ENCODE measurements at regions not wholly inside any gene's neighbourhood (a gene's known extent, or its start where the extent isn't known, plus 50 kb on each side); places are given as distances from the start of the nearest gene placed in this dataset.

- no peaks in the 10 kb centered on the region for H3K9me3 ChIP-seq (ENCODE audit: control insufficient read depth, insufficient read depth, low read depth, low read length)
- ChIA-PET CTCF (no interaction called here), POLR2A (no interaction called here)
- H3K27ac ChIP-seq (ENCODE audit: extremely low read depth, low read depth, low read length): no peak overlapping the region
- no peaks in the 10 kb centered on the region for H3K36me3 ChIP-seq (ENCODE audit: control insufficient read depth in 2 of 2, insufficient read depth in 1 of 2, low read length in 2 of 2)
- H3K4me1 ChIP-seq (ENCODE audit: control insufficient read depth, insufficient read depth, low read length): no peaks in the 10 kb centered on the region
- H3K4me3 ChIP-seq (ENCODE audit: low read depth, low read length): no peak overlapping the region
- TF ChIP-seq ZNF664 (tag by site-specific recombination; IDR thresholded peaks at IDR 0.05) (no peak), PBX3 (CRISPR knock-in tag; IDR thresholded peaks at IDR 0.05) (no peak), ZNF423 (tag by site-specific recombination; IDR thresholded peaks at IDR 0.05) (no peak), ZNF18 (tag by site-specific recombination; IDR thresholded peaks at IDR 0.05) (no peak), ZNF473 (tag by site-specific recombination; IDR thresholded peaks at IDR 0.05) (no peak), ZNF530 (tag by site-specific recombination; IDR thresholded peaks at IDR 0.05; ENCODE audit: low read depth) (no peak), ZNF169 (tag by site-specific recombination; IDR thresholded peaks at IDR 0.05) (no peak), ATF2 (tag by site-specific recombination; IDR thresholded peaks at IDR 0.05; ENCODE audit: low read depth) (no peak), ZNF555 (tag by site-specific recombination; conservative IDR thresholded peaks at IDR 0.05) (no peak), ZNF248 (tag by site-specific recombination; IDR thresholded peaks at IDR 0.05) (no peak), GFI1B (tag by site-specific recombination; IDR thresholded peaks at IDR 0.05) (no peak), GLI4 (tag by site-specific recombination; IDR thresholded peaks at IDR 0.05) (no peak), ZSCAN16 (tag by site-specific recombination; IDR thresholded peaks at IDR 0.05) (no peak), ZNF654 (tag by site-specific recombination; IDR thresholded peaks at IDR 0.05; ENCODE audit: low read depth) (no peak), ZNF416 (tag by site-specific recombination; IDR thresholded peaks at IDR 0.05) (no peak), OVOL3 (tag by site-specific recombination; IDR thresholded peaks at IDR 0.05) (no peak), ZNF391 (tag by site-specific recombination; IDR thresholded peaks at IDR 0.05; ENCODE audit: borderline replicate concordance, low read depth) (no peak)
- TF ChIP-seq, protein P1, sequence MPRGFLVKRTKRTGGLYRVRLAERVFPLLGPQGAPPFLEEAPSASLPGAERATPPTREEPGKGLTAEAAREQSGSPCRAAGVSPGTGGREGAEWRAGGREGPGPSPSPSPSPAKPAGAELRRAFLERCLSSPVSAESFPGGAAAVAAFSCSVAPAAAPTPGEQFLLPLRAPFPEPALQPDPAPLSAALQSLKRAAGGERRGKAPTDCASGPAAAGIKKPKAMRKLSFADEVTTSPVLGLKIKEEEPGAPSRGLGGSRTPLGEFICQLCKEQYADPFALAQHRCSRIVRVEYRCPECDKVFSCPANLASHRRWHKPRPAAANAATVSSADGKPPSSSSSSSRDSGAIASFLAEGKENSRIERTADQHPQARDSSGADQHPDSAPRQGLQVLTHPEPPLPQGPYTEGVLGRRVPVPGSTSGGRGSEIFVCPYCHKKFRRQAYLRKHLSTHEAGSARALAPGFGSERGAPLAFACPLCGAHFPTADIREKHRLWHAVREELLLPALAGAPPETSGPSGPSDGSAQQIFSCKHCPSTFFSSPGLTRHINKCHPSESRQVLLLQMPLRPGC (tag by site-specific recombination; IDR thresholded peaks at IDR 0.05): no peak
Measured at GRCh38 chr2:4844881-4845280, 847.3 kb upstream of the SOX11 start.

- Histone ChIP-seq H3K36me3 (ENCODE audit: control insufficient read depth in 2 of 2, insufficient read depth in 1 of 2, low read length in 2 of 2) (no peaks in the 10 kb centered on the region), H3K9me3 (ENCODE audit: control insufficient read depth, insufficient read depth, low read depth, low read length) (no peaks in the 10 kb centered on the region), H3K4me3 (ENCODE audit: low read depth, low read length) (no peak overlapping the region), H3K27ac (ENCODE audit: extremely low read depth, low read depth, low read length) (no peak overlapping the region), H3K4me1 (ENCODE audit: control insufficient read depth, insufficient read depth, low read length) (no peaks in the 10 kb centered on the region)
- ChIA-PET CTCF (no interaction called here), POLR2A (no interaction called here)
- TF ChIP-seq GLIS2 (tag by site-specific recombination; IDR thresholded peaks at IDR 0.05) (no peak), ZNF394 (tag by site-specific recombination; IDR thresholded peaks at IDR 0.05; ENCODE audit: borderline replicate concordance) (no peak), ZNF704 (tag by site-specific recombination; IDR thresholded peaks at IDR 0.05) (no peak), YY2 (tag by site-specific recombination; IDR thresholded peaks at IDR 0.05) (no peak), ZFHX2 (tag by site-specific recombination; conservative IDR thresholded peaks at IDR 0.05) (no peak), ZBTB17 (tag by site-specific recombination; IDR thresholded peaks at IDR 0.05) (no peak), ZSCAN18 (tag by site-specific recombination; IDR thresholded peaks at IDR 0.05) (no peak), ZFP37 (tag by site-specific recombination; IDR thresholded peaks at IDR 0.05) (no peak), ZNF837 (tag by site-specific recombination; IDR thresholded peaks at IDR 0.05) (no peak), PRDM6 (tag by site-specific recombination; IDR thresholded peaks at IDR 0.05) (no peak)
Measured at GRCh38 chr2:4862031-4862430, 830.2 kb upstream of the SOX11 start.
